NCI-H345 (cell line): ENCODE measurements at regions not wholly inside any gene's neighbourhood (a gene's known extent, or its start where the extent isn't known, plus 50 kb on each side); places are given as distances from the start of the nearest gene placed in this dataset.

Experiments
- DNase-seq: peaks from one replicate; lab custom pipeline; 2025; lab: John Stamatoyannopoulos, UW

- no peak for DNase-seq
Observed at GRCh38 chr1:147463022-147463421, 78.3 kb upstream of the BCL9 start.

- no peak for DNase-seq
Observed at GRCh38 chr1:147466543-147466942, 74.8 kb upstream of the BCL9 start.

- DNase-seq, result no peak
Observed at GRCh38 chr1:147470079-147470478, 71.2 kb upstream of the BCL9 start.

GRCh38 chr1:147472489-147472888 is 68.8 kb upstream of the BCL9 start:
- DNase-seq, result no peak

GRCh38 chr1:147472966-147473732 is 68.2 kb upstream of the BCL9 start:
- no peak for DNase-seq

- no peak for DNase-seq
Observed at GRCh38 chr1:147473733-147474049, 67.6 kb upstream of the BCL9 start.

- no peak for DNase-seq
Observed at GRCh38 chr1:147475488-147475887, 65.8 kb upstream of the BCL9 start.

- DNase-seq, result no peak
Observed at GRCh38 chr1:147478521-147478920, 62.8 kb upstream of the BCL9 start.

- no peak for DNase-seq
Observed at GRCh38 chr1:147479864-147480564, 61.3 kb upstream of the BCL9 start.

- DNase-seq, result no peak
Observed at GRCh38 chr1:147480565-147480935, 60.8 kb upstream of the BCL9 start.

- no peak for DNase-seq
Observed at GRCh38 chr1:147486876-147487656, 54.2 kb upstream of the BCL9 start.

GRCh38 chr1:147491098-147491497 is 50.2 kb upstream of the BCL9 start:
- DNase-seq, result no peak
